ENCODE measurements at regions not wholly inside any gene's neighbourhood (a gene's known extent, or its start where the extent isn't known, plus 50 kb on each side); places are given as distances from the start of the nearest gene placed in this dataset.

GRCh38 chr6:9657994-9658393, 756.9 kb downstream of the TFAP2A start:
- DNase-seq, result no peak

- DNase-seq, result no peak
Measured at GRCh38 chr6:9647599-9647998, 767.3 kb downstream of the TFAP2A start.

DNA sequence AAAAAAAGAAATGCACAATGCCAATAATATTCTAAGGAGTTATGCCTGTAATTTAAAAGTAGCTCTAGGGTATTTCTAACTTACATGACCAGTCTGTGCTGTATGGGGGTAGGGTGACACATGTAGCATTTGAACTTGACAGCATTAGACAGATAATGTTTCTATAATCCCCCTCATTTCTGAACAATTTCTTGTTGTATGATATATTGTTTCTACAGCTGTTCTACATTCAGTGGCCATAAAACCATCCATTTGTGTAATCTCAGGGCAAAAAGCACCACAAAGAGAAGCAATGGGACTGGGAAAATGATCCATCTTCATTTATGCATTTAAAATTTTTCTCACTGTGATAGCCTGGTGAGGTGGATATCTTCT, 767.8 kb downstream of the TFAP2A start:
- DNase-seq, result no peak

DNA sequence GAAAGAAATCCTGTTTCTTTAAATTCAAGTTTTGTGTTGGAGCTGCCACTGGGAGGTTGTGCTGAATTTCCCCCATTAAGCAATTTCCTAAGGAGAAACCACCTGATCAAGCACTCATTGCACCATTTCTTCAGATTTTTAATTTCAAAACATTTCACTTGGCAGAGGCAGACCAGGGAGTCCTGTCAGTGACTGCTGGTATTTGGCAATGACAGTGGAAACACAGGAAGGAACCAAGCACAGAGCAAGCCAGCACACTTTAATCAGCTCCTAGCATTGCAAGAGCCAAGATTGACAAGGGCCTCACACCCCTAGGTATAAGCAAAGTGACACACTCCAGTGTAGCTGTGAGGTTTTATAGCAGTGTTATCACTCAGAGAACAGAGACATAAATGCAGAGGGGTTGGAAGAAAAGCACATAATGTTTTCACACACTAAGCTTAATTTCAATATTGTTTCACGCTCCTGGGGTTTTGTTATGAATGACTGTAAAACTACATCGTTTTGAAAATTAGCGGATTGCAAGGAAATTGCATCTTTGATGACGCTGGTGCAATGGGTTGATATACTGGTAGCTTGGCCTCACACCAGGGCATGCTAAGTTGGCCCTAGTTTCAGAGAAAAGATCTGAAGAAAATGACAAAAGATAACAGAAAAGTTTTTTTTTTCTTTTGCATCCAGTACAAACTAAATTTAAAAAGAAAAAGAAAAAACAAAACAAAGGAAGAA, 768.4 kb downstream of the TFAP2A start:
- no peak for DNase-seq

GRCh38 chr6:9638861-9639260, 776.0 kb downstream of the TFAP2A start:
- no peak for DNase-seq

- DNase-seq, result peak; percentile 69
Measured at GRCh38 chr6:9634776-9635175, 780.1 kb downstream of the TFAP2A start.

GRCh38 chr6:9632026-9632425, 782.8 kb downstream of the TFAP2A start:
- no peak for DNase-seq

DNA sequence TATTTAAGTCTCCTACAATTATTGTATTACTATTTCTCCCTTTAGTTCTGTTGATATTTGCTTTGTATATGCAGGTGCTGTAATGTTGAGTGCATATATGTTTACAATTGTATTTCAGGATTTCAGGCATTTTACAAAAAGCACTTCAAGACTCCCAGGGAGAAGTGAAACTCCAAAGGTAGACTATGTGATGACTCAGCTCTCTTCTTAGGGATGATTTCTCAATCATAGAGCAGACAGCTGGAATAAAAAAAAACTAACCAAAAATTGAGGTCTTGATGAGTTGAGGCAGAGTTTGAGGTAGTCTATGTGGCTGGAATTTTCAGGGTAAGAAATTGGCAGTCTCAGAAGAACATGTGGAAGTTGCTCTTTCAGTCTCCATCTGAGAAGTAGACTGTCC, 786.1 kb downstream of the TFAP2A start:
- DNase-seq, result no peak

DNA sequence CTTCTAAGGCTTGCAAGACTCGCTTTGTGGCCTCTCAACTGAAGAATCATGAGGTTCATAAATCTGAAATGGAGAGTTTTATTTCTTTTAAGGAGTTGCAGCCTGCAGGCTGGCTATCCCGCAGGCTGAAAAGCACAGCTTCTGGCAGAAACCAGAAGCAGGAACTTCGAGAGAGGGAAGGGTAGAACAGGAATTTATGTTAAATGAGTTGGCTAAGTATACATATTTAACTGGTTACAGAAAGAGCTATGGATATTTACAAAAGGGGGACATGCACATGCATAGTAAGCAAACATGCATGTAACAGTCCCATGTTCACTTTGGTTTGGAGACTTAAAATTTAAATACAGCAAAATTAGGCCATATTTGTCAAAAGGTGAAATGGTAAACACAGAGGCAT, 787.0 kb downstream of the TFAP2A start:
- no peak for DNase-seq

- no peak for DNase-seq
Measured at GRCh38 chr6:9623985-9624384, 790.9 kb downstream of the TFAP2A start.

DNA sequence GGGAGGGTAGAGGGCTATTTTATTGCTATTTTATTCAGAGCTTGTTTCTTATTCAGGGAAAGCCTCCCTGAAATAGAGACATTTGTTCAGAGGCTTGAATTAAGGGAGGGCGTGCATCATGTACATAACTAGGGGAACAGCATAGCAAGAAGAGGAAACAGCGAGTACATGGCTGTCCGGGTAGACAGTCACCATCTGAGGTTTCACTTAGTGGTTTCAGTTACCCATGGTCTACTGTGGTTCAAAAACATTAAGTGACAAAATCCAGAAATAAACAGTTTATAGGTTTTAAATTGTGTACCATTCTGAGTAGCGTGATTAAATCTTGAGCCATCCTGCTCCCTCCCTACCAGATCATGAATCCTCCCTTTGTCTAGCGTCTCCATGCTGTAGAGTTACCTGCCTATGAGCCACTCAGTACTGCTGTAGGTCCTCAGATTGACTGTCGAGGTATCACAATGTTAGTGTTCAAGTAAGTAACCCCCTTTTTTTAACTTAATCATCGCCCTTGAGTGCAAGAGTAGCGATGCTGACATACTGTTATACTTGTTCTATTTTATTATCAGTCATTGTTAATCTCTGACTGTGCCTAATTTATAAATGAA, 791.5 kb downstream of the TFAP2A start:
- no peak for DNase-seq

DNA sequence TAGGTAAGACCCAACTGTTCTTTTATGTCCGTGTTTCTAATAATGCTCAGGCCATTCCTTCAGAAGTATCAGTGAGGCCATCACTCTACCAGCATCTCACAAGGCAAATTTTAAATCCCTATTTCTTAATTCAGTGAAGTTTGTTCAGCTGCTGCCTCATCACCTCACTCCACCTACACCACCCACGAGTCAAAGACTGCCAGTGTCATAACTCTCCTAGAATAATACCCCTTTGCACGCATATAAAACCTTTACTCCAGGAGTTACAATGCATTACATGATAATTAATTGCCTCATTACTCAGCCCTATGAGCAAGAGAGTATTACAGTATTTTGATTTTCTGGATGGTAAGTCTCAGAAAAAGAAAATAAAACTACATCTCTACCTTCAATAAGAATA, 793.6 kb downstream of the TFAP2A start:
- DNase-seq, result no peak

GRCh38 chr6:9620687-9621086, 794.2 kb downstream of the TFAP2A start:
- no peak for DNase-seq

DNA sequence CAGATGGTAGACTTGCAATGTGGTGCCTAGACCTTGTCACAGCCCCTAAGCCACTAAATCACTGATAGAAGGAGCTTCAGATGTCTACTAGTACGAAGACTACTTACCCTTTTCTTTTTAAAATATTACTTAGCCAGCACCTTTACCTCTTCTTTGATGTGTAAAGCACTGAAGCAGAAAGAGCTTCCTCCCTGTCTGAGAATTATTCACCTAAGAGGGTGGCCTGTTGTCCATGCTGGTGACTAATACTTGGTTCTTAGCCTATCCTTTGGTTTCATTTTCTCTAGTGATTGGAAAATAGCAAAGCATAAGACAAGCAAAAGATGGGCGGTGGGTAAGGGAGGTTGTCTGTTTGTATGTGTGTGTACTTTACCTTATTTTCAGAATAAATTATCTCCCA, 794.6 kb downstream of the TFAP2A start:
- no peak for DNase-seq

DNA sequence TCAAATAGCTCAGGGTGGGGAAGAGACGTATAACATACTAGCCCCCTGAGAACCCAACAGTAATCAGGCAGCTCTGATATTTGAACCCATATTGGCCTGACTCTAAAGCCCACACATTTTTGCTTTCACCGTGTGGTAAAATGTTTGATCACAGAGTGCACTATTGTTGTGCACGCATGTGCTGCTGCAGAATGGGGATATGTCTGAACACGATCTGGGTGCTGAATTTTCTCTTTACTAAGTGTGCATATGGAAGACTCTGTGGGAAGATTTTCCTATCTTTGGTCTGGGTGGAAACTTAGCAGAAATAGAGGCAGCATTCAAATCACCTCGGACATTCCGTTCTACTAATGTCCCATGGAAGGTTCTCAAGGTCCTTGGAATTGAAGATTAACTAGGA, 800.1 kb downstream of the TFAP2A start:
- DNase-seq, result no peak

DNA sequence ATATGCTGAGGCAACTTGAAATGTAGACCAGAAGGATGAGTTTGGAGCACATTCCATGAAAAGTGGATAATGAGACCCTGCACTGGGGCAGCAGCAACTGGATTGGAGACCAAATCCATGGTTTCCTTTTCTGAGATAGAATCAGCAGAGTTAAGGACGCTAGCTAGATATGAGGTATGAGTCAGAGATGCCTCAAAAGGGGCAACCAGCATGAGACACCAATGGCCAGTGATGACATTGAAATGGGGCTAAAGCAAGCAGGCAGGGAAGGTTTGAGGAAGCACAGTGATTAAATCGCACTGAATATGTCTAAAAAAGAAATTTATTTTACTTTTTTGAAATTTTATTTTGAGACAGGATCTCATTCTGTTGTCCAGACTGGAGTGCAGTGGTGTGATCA, 802.4 kb downstream of the TFAP2A start:
- DNase-seq, result no peak

- DNase-seq, result no peak
Measured at GRCh38 chr6:9610620-9611415, 804.1 kb downstream of the TFAP2A start.

- DNase-seq, result no peak
Measured at GRCh38 chr6:9606435-9607134, 808.3 kb downstream of the TFAP2A start.

- DNase-seq, result no peak
Measured at GRCh38 chr6:9594746-9595145, 820.1 kb downstream of the TFAP2A start.

- no peak for DNase-seq
Measured at GRCh38 chr6:9593554-9593953, 821.3 kb downstream of the TFAP2A start.

- no peak for DNase-seq
Measured at GRCh38 chr6:9583753-9584352, 831.0 kb downstream of the TFAP2A start.

DNA sequence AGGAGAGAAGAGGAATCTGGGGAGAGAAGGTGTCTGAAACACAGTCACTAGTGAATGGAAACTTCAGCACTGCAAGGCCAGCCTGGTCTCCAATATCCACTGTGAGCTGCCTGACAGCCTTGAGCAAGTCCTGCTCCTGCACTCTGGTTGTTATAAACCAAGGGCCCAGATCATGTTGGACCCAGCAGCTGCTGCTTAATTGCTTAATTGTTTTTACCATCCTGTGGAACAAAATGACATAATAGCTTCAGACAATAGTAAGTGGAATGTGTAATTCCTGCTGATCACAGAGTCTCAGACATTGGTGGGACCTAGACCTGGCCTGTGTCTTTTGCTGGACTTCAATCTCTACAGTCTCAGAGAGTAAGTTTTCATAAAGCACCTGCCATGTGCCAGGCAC, 833.7 kb downstream of the TFAP2A start:
- DNase-seq, result peak; percentile 36

GRCh38 chr6:9576521-9576920, 838.4 kb downstream of the TFAP2A start:
- DNase-seq, result no peak

All from COR-L47 (cell line).